ELR (cell line): ENCODE measurements at regions not wholly inside any gene's neighbourhood (a gene's known extent, or its start where the extent isn't known, plus 50 kb on each side); places are given as distances from the start of the nearest gene placed in this dataset.

Source experiments
- DNase-seq: peaks from one replicate; pipeline ENCODE4 v3.0.0-alpha.2; 2015; ENCODE audit warnings: low read depth

GRCh38 chr11:28482666-28483065 lies 374.5 kb downstream of the METTL15 start:
- DNase-seq: no peak

DNA sequence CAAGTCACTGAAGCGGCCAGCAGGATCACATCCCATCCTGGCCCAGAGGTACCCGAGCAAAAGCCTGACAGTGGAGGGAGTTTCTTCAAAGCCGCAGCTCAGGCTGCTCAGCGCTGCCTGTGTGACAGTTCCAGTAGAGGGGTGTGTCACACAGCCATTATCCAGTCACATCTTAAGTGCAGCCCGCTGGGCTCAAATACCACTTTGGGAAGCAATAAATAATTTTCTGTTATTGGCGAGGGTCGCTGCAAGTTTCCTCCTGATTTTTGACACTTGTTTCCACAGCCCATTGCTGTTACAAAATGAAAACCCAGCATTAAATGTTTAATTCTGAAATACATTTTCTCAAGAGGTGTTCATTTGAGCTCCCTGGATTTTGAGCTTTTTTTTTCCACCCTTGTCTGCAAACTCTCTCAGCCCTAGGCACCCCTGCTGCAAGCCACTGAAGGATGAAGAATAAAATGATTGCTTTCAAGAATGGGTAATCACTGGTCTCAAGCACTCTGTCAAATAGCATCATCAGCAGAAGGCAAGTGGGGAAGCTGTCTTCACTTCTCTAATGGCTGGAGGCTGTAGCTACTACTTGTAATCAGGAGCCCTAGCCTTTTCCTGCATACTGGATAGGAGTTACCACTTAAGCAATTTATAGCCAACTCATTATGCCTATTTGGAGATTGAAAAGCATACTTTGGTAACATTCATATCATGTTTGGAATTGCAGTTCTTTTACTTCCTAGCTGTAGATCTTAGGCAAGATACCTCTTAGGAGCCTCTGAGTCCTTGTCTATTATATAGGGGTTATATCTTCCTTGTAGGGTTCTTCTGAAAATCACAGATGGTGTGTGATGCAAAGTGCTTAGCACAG lies 373.7 kb downstream of the METTL15 start:
- DNase-seq: no peak

DNA sequence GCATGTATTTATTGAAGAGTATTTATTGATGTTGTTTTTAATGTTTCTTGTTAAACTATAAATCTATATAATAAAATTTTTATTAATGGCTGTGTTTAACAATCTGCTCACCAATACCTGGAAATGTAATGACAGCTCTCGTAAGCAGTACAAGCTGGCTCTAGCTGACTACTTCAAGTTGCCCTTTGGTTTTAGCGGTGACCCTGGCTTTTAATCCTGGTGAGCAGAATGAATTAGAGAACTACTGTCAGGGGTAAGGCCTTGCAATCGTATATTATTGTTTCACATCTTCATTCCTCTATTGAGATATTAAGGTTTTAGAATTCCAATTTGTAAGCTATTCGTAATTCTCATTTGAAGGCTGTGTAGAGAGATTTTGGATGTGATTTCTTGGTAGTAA lies 372.2 kb downstream of the METTL15 start:
- DNase-seq: no peak

DNA sequence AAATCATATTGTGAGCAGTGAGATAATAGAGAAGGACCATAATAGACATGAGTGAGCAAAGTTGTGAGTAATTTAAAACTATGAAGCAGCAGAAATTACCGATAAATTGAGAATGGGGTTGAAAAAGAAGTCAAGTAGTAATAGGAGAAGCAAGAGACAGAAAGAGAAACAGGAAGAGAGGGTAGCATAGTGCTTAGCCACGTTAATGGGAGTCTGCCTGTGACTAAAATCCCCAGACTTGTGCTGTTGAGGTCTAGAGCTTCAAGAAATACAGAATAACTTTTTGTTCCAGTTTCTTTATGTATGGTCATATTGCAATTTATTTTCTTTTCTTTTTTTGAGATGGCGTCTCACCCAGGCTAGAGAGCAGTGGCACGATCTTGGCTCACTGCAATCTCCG lies 368.7 kb downstream of the METTL15 start:
- no peak for DNase-seq

DNA sequence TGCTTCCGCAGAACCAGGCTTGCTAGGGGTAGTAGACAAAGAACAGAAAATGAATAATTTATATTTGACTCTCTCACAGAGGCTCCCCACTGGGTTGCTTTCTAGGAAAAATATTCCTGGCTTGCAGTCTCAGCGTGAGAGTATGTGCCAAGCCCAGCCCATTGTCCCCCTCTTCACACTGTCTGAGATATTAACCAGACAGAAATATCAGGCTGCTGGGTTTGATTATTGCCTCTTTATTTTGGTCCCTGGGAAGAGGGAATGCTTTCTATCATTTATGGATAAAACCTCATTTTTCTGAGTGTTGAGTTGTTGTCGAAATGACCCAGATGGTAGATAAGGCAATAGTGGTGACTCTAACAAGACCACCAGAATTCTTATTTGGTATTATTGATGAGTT lies 367.9 kb downstream of the METTL15 start:
- no peak for DNase-seq

- DNase-seq: no peak
These were observed 364.7 kb downstream of the METTL15 start for GRCh38 chr11:28472904-28473303.

GRCh38 chr11:28471537-28471936 lies 363.3 kb downstream of the METTL15 start:
- DNase-seq: no peak

DNA sequence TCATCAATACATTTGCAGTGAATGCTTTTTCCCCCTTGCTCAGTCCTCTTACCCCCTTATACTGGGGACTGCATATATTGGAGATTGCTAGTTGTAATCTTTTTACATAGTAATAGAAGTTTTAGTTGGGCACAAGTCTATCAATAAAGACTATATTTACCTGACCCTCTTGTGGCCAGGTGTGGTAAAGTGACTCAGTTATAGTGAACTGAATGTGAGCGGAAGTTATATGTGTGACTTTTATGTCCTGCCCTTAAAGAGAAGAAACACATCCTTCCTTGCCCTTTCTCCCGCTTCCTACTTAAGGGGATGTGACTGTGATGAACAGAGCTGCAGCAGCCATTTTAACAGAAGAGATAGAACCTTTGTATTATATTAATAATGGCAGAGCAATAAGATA lies 362.0 kb downstream of the METTL15 start:
- DNase-seq: no peak

DNA sequence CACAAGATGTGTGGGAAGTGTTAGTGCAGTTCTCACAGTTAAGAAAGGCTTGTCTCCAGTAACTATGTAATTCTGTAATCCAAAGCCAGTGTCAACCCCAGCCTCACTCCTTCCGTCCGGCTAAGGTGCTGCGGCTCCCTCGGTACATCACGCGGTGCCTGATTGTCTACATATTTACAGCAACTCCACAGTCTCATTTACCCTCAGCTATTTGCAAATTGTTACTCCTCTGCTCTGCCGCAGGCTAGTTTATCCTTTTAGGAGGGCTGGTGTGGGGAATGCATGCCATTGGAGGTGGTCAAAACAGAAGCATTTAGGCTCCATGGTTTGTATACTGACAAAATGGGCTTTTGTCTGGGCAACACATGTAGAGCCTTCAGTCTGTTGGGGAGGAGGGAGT lies 358.3 kb downstream of the METTL15 start:
- no peak for DNase-seq

DNA sequence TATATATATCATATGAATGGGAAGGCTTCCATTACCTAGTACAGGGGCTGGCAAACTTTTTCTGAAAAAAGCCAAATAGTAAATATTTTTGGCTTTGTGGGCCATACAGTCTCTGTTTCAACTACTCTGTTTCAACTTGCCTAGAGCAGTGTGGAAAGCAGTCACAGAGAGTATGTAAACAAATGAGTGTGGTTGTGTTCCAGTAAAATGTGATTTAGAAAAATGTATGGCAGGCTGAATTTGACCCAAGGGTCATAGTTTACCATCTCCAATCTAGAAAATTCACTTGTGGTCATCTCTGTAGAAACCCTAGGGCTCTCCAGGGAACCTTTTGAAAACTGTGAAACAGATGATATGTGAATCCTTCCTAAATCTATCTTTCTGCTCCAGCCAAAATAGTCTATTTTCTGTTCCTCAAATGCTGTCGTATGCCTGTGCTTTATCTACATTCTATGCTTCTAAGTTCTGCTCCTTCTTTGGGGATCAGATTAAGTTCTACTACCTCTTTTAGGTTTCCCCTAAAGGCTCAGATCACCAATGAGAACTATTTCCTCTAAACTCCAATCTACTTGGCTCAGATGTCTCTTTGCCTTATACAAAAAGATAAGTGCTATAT lies 356.2 kb downstream of the METTL15 start:
- DNase-seq: peak; percentile 40

DNA sequence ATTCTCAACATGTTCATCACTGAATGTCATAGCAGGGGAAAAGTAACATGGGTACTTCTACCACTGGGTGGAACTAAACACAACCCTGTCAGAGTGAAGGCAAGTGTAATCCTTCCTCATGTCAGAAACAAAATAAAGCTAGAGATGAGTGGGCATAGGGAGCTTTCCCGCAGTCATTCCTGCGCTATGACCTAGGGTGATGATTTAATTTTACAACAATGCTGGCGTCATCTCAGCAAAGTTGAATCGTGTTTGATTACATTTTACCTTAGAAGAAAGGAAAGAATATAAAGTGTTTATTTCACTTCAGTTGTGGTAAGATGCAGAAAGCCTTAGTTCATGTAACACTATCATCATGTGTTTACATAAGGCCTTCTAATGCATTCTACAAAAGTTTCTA lies 355.6 kb downstream of the METTL15 start:
- DNase-seq: peak; percentile 79

DNA sequence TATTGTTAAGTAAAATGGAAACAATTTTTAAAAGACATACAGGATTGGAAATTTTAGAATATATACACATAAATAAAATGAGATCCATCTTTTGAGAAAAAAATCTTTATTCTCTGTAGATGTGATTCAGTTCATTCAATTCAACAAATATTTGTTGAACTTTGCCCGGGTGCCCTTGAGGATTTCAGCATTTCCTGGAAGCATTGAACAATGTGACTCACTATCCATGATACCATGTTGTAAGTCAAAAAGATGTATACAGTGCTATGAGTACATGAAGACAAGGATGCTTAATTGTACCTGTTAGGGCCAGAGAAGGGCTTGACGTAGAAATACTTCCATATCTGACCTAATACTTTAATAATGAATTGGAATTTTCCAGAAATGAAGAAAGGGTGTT lies 353.7 kb downstream of the METTL15 start:
- DNase-seq: peak; percentile 60

DNA sequence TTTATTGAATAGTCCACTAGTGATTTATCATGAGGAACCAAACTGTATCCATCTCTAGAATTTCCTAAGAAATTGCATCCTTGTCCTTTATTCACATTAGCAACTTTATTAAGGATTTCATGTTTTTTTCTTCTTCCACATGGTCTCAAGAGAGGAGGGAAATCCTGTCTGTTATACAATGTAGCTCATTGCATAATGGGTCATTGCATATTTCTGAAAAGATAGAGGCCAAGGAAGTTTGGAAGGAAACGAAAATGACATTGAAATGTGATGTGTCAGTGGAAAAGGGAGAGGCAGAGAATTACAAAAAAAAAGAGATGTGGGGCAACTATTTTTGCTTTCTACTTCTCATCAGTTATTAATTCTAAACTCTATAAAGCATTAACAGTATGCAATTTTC lies 353.1 kb downstream of the METTL15 start:
- DNase-seq: peak; percentile 64

- peak; percentile 57 for DNase-seq
These were observed 352.2 kb downstream of the METTL15 start for GRCh38 chr11:28460348-28460747.

DNA sequence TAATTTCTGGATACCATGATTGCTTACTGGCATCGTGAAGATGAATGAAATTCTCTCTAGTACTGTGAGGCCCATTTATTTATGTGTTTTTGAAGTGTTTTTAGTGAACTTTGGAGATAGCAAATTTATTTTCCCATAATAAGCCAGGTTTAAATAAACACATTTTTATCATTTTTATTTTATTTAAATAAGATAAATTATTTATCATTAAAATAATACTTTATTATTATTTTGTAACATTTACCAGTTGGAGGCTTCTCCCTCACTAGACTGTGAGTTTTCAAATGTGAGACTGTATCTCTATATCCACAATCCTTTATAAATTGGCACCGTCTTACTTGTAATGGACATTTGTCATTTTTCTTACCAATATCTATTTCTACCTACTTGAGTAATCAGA lies 351.7 kb downstream of the METTL15 start:
- no peak for DNase-seq

DNA sequence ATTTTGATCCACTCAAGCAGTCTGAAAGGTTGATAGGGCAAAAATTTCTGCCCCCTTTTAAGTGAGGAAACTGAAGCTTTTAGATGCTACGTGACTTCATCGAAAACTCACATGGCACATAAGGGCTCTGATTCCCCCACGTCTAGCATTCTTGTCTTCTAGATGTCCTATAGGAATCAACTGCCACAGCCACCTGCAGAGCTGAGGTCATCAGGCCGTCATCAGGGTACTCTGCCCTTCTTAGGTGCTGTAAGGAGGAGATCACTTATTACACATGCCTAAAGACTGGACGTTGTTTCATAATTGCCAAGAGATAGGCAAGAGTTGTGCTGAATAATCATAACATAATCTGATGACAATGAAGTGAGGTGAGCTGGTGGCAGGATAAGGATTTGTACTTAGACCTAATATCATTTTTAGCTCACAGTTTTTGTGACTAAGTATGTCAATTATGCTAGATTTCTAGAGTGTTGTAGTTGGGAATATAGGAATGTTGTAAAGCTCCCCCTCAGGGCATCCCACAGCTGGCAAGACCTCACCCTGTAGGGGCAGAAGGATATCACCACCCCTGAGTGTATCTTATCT lies 349.4 kb downstream of the METTL15 start:
- peak; percentile 20 for DNase-seq

GRCh38 chr11:28448186-28448585 lies 340.0 kb downstream of the METTL15 start:
- DNase-seq: peak; percentile 38

GRCh38 chr11:28447226-28447625 lies 339.0 kb downstream of the METTL15 start:
- peak; percentile 62 for DNase-seq

DNA sequence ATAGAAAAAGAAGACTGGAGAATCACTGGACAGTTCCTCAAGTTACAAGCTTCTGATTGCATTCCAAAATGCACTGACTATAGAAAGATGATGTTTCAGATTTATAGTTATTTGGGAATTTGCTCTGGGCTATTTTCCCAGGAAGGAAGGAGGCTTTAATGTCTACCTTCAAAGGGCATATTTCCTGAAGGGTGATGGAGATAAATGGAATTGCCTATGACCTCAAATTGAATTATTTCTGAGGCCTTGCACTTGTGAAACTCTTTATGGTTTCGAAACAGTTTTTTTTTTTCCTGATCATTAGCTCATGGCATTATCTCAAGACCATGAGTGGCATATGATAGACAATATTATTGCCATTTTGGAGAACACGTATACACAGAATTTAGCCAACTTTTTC lies 333.9 kb downstream of the METTL15 start:
- DNase-seq: peak; percentile 15

DNA sequence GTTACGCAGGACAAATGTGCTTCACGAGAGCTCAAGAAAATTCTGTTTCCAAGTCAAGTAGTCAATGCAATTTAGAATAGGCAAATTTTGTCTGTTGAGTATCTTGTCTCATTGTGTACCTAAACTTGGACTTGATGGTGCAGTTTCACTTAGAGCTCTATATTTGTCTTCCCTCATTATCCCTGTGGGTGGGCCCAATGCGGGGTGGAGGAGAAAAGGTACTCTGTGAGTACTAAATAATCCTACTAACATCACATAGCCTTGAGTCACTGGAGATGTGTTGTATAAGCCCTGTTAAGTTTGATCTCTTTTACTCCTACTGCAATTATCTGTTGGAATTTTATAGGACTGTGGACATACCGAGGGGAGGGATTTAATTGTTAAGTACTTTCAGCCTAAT lies 331.2 kb downstream of the METTL15 start:
- no peak for DNase-seq

DNA sequence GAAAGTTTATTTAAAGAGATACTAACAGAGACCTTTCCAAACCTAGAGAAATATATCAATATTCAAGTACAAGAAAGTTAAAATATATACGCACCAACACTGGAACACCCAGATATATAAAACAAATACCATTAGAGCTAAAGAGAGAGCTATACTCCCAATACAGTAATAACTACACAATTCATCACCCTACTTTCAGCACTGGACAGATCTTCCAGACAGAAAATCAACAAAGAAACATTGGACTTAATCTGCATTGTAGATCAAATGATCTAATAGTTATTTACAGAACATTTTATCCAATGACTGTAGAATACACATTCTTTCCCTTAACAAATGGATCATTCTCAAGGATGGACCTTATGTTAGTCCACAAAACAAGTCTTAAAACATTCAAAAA lies 311.9 kb downstream of the METTL15 start:
- no peak for DNase-seq

DNA sequence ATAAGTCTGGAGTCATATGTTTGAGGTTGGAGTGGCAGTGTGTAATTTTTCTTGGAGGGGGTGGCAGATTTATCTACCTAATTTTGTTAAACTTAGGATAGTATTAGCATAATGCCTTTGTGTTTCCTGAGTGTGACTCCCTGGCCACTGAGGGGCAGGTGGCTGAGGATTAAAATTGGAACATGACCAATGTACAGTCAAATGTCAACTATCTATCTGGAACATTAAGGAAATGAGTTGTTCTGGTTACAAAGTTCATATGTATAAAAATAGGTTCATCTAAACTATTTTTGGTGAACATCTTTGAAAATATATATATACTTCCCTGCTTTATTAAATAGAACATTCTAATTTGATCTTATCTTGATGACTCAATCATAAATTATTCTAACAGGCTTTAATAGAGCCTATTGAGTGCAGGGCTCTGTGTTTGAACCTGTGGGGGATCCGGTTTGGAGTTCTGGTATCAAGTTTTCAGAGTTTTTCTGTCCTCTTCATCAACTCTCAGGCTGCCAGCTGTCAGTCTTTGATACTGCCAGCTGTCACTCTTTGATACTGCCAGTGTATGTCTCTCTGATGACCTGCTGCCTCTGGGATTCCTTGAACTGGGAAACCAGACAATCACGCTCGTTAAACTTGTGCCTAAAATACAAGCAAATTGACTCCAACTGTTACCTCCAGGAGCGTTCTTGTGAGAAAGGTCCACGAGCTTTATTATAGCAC lies 309.6 kb downstream of the METTL15 start:
- peak; percentile 10 for DNase-seq

DNA sequence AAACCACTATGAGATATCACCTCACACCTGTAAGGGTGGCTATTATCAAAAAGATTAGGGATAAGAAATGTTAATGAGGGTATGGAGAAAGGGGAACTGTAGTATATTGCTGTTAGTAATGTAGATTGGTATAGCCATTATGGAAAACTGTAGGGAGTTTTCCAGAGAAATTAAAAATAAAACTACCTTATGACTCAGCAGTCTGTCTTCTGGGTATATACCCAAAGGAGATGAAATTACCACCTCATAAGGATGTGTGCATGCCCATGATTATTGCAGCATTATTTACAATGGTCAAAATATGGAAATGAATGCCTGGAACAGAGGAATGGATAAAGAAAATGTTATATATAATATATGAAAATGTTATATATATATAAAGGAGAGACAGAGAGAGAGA lies 303.8 kb downstream of the METTL15 start:
- DNase-seq: no peak
